HG02938 (cell line): ENCODE measurements at regions not wholly inside any gene's neighbourhood (a gene's known extent, or its start where the extent isn't known, plus 50 kb on each side); places are given as distances from the start of the nearest gene placed in this dataset.
"Not testable (repeated sequence)": the region's sequence is repeated elsewhere in the genome, so short reads cannot be mapped to it uniquely, and the experiment has no call there.

ENCODE experiments used
- ATAC-seq: cut with Tn5 transposase; IDR thresholded peaks from one replicate; pipeline ENCODE4 v1.9.1; 2021; ENCODE audit warnings: mild to moderate bottlenecking, moderate library complexity; ENCODE audit not compliant: unreplicated experiment

GRCh38 chr5:165411532-165411931 lies 1906.1 kb downstream of the MAT2B start:
- ATAC-seq: not testable (repeated sequence)

GRCh38 chr5:165420493-165420892 lies 1915.1 kb downstream of the MAT2B start:
- no peak for ATAC-seq

GRCh38 chr5:165423697-165424299 lies 1918.4 kb downstream of the MAT2B start:
- no peak for ATAC-seq

- no peak for ATAC-seq
These were observed 1920.2 kb downstream of the MAT2B start for GRCh38 chr5:165425594-165425993.

GRCh38 chr5:165448753-165449152 lies 1943.3 kb downstream of the MAT2B start:
- ATAC-seq: no peak

- no peak for ATAC-seq
These were observed 1952.6 kb downstream of the MAT2B start for GRCh38 chr5:165457859-165458481.

- no peak for ATAC-seq
These were observed 1953.8 kb downstream of the MAT2B start for GRCh38 chr5:165459232-165459631.

- ATAC-seq: no peak
These were observed 1955.5 kb downstream of the MAT2B start for GRCh38 chr5:165460911-165461310.

GRCh38 chr5:165477546-165477945 lies 1972.1 kb downstream of the MAT2B start:
- no peak for ATAC-seq

GRCh38 chr5:165495829-165496380 lies 1990.5 kb downstream of the MAT2B start:
- no peak for ATAC-seq

GRCh38 chr5:165497707-165498106 lies 1992.3 kb downstream of the MAT2B start:
- ATAC-seq: no peak

GRCh38 chr5:165502893-165503691 lies 1997.7 kb downstream of the MAT2B start:
- ATAC-seq: no peak

GRCh38 chr5:165504674-165505073 lies 1999.3 kb downstream of the MAT2B start:
- ATAC-seq: no peak

GRCh38 chr5:165508286-165508685 lies 2002.9 kb downstream of the MAT2B start:
- ATAC-seq: no peak

- ATAC-seq: no peak
These were observed 2003.4 kb downstream of the MAT2B start for GRCh38 chr5:165508861-165509260.

- no peak for ATAC-seq
These were observed 2016.6 kb downstream of the MAT2B start for GRCh38 chr5:165521816-165522610.

- ATAC-seq: no peak
These were observed 2019.9 kb downstream of the MAT2B start for GRCh38 chr5:165525271-165525670.

- no peak for ATAC-seq
These were observed 2020.9 kb downstream of the MAT2B start for GRCh38 chr5:165526357-165526756.

- no peak for ATAC-seq
These were observed 2022.2 kb downstream of the MAT2B start for GRCh38 chr5:165527577-165527976.

GRCh38 chr5:165538065-165538464 lies 2032.6 kb downstream of the MAT2B start:
- ATAC-seq: no peak

- no peak for ATAC-seq
These were observed 2054.2 kb downstream of the MAT2B start for GRCh38 chr5:165559645-165560044.
